ENCODE measurements at regions not wholly inside any gene's neighbourhood (a gene's known extent, or its start where the extent isn't known, plus 50 kb on each side); places are given as distances from the start of the nearest gene placed in this dataset.

- TF ChIP-seq ZFX (IDR thresholded peaks at IDR 0.05) (no peak), CTCF (conservative IDR thresholded peaks at IDR 0.05) (no peak)
- H3K27ac ChIP-seq: no peak overlapping the region
Measured at GRCh38 chr4:156335721-156336120, 382.1 kb upstream of the CTSO start.

GRCh38 chr4:156330436-156331031 is 376.9 kb upstream of the CTSO start:
- H3K27ac ChIP-seq: no peak overlapping the region
- no peak for TF ChIP-seq CTCF (conservative IDR thresholded peaks at IDR 0.05)
- no peak for TF ChIP-seq ZFX (IDR thresholded peaks at IDR 0.05)

GRCh38 chr4:156329779-156330178 is 376.1 kb upstream of the CTSO start:
- H3K27ac ChIP-seq: no peak overlapping the region
- TF ChIP-seq ZFX (IDR thresholded peaks at IDR 0.05): no peak

- TF ChIP-seq CTCF (conservative IDR thresholded peaks at IDR 0.05) (no peak), ZFX (IDR thresholded peaks at IDR 0.05) (no peak)
- no peak overlapping the region for H3K27ac ChIP-seq
Measured at GRCh38 chr4:156328882-156329281, 375.2 kb upstream of the CTSO start.

GRCh38 chr4:156326246-156326645 is 372.6 kb upstream of the CTSO start:
- no peak overlapping the region for H3K27ac ChIP-seq
- TF ChIP-seq ZFX (IDR thresholded peaks at IDR 0.05) (no peak), CTCF (conservative IDR thresholded peaks at IDR 0.05) (no peak)

GRCh38 chr4:156322592-156322991 is 368.9 kb upstream of the CTSO start:
- TF ChIP-seq ZFX (IDR thresholded peaks at IDR 0.05) (no peak), CTCF (conservative IDR thresholded peaks at IDR 0.05) (no peak)
- H3K27ac ChIP-seq: no peak overlapping the region

GRCh38 chr4:156321203-156321602 is 367.5 kb upstream of the CTSO start:
- TF ChIP-seq CTCF (conservative IDR thresholded peaks at IDR 0.05) (no peak), ZFX (IDR thresholded peaks at IDR 0.05) (no peak)
- H3K27ac ChIP-seq: no peak overlapping the region

- no peak for TF ChIP-seq ZFX (IDR thresholded peaks at IDR 0.05)
- no peak for TF ChIP-seq CTCF (conservative IDR thresholded peaks at IDR 0.05)
- no peak overlapping the region for H3K27ac ChIP-seq
Measured at GRCh38 chr4:156313497-156313896, 359.8 kb upstream of the CTSO start.
